Large intestine (tissue), 3 donors: ENCODE measurements at regions not wholly inside any gene's neighbourhood (a gene's known extent, or its start where the extent isn't known, plus 50 kb on each side); places are given as distances from the start of the nearest gene placed in this dataset.

Source experiments
- DNase-seq, 2 donors: peaks; one replicate each; pipeline versions ENCODE4 v3.0.0 to v3.0.0-alpha.2; 2013
- H3K27ac ChIP-seq: one replicate; pipeline ENCODE4 v1.5.1; 2013; ENCODE audit warnings: low read length
- H3K27me3 ChIP-seq: 2 replicates; pipeline ENCODE4 v1.6.1; 2013; ENCODE audit warnings: low read length; ENCODE audit not compliant: control insufficient read depth, insufficient read depth
- H3K36me3 ChIP-seq: 2 replicates; pipeline ENCODE4 v1.6.1; 2013; ENCODE audit warnings: low read length; ENCODE audit not compliant: control insufficient read depth, insufficient read depth
- H3K4me1 ChIP-seq: one replicate; pipeline ENCODE4 v1.6.1; 2013; ENCODE audit warnings: low read length; ENCODE audit not compliant: control insufficient read depth, insufficient read depth
- H3K4me3 ChIP-seq: one replicate; pipeline ENCODE4 v1.5.1; 2013; ENCODE audit warnings: low read length
- H3K9me3 ChIP-seq: one replicate; pipeline ENCODE4 v1.6.1; 2013; ENCODE audit warnings: mild to moderate bottlenecking, low read depth, low read length, moderate library complexity; ENCODE audit not compliant: control insufficient read depth
- WGBS: methylation state at CpG from one replicate; pipeline ENCODE4 v1.1.5; 2013; ENCODE audit warnings: low lambda C conversion rate; ENCODE audit not compliant: insufficient coverage; 5-methylcytosine and 5-hydroxymethylcytosine counted together

GRCh38 chr9:101907466-101907865 lies 169.0 kb upstream of the GRIN3A start:
- Histone ChIP-seq H3K27ac (no peak overlapping the region), H3K4me1 (no peaks in the 10 kb centered on the region), H3K27me3 (no peaks in the 10 kb centered on the region), H3K4me3 (no peak overlapping the region), H3K9me3 (no peaks in the 10 kb centered on the region), H3K36me3 (no peaks in the 10 kb centered on the region)
- DNase-seq: no peak
- WGBS: 86% methylated on average over 1 of the region's 2 CpGs

- WGBS: no CpG with 5 or more reads among the region's 1 CpG
Measured at GRCh38 chr9:101904845-101905244, 166.4 kb upstream of the GRIN3A start.

GRCh38 chr9:101902051-101902450 lies 163.6 kb upstream of the GRIN3A start:
- H3K4me3 ChIP-seq: no peak overlapping the region

More at GRCh38 chr9:101904845-101905244, 166.4 kb upstream of the GRIN3A start:
- no peaks in the 10 kb centered on the region for H3K9me3 ChIP-seq
- no peaks in the 10 kb centered on the region for H3K4me1 ChIP-seq
- no peaks in the 10 kb centered on the region for H3K36me3 ChIP-seq
- H3K4me3 ChIP-seq: no peak overlapping the region
- no peak for DNase-seq
- no peak overlapping the region for H3K27ac ChIP-seq
- H3K27me3 ChIP-seq: no peaks in the 10 kb centered on the region

GRCh38 chr9:101897196-101897595 lies 158.7 kb upstream of the GRIN3A start:
- no CpG with 5 or more reads among the region's 1 CpG for WGBS
- H3K4me3 ChIP-seq: no peak overlapping the region
- no peaks in the 10 kb centered on the region for H3K36me3 ChIP-seq
- H3K9me3 ChIP-seq: no peaks in the 10 kb centered on the region
- H3K4me1 ChIP-seq: peaks cover 33% of the 10 kb centered on the region
- no peak overlapping the region for H3K27ac ChIP-seq
- H3K27me3 ChIP-seq: no peaks in the 10 kb centered on the region
- DNase-seq: peak; percentile 45 to 73

More at GRCh38 chr9:101902051-101902450, 163.6 kb upstream of the GRIN3A start:
- Histone ChIP-seq H3K36me3 (no peaks in the 10 kb centered on the region), H3K27ac (no peak overlapping the region), H3K9me3 (no peaks in the 10 kb centered on the region), H3K4me1 (peaks cover 2% of the 10 kb centered on the region), H3K27me3 (no peaks in the 10 kb centered on the region)
- no peak for DNase-seq
- WGBS: 80% methylated on average over 1 of the region's 2 CpGs

GRCh38 chr9:101893661-101894646 lies 155.5 kb upstream of the GRIN3A start:
- H3K27ac ChIP-seq: peak overlapping the region; percentile 71

GRCh38 chr9:101881508-101881907 lies 143.1 kb upstream of the GRIN3A start:
- 65% methylated on average over 2 of the region's 2 CpGs for WGBS
- no peak overlapping the region for H3K27ac ChIP-seq
- no peak overlapping the region for H3K4me3 ChIP-seq
- H3K9me3 ChIP-seq: no peaks in the 10 kb centered on the region
- H3K36me3 ChIP-seq: no peaks in the 10 kb centered on the region
- no peaks in the 10 kb centered on the region for H3K27me3 ChIP-seq
- no peaks in the 10 kb centered on the region for H3K4me1 ChIP-seq
- DNase-seq: no peak

More at GRCh38 chr9:101893661-101894646, 155.5 kb upstream of the GRIN3A start:
- peak; percentile 81 to 93 for DNase-seq
- no peaks in the 10 kb centered on the region for H3K36me3 ChIP-seq
- no peaks in the 10 kb centered on the region for H3K9me3 ChIP-seq
- no peak overlapping the region for H3K4me3 ChIP-seq
- no peaks in the 10 kb centered on the region for H3K27me3 ChIP-seq
- H3K4me1 ChIP-seq: peaks cover 33% of the 10 kb centered on the region
- 48% methylated on average over 4 of the region's 7 CpGs for WGBS

- Histone ChIP-seq H3K27me3 (no peaks in the 10 kb centered on the region), H3K36me3 (no peaks in the 10 kb centered on the region), H3K4me1 (no peaks in the 10 kb centered on the region), H3K4me3 (no peak overlapping the region), H3K27ac (no peak overlapping the region), H3K9me3 (no peaks in the 10 kb centered on the region)
- DNase-seq: no peak
Measured at GRCh38 chr9:101880846-101881245, 142.4 kb upstream of the GRIN3A start.

- Histone ChIP-seq H3K4me1 (no peaks in the 10 kb centered on the region), H3K27ac (no peak overlapping the region), H3K4me3 (no peak overlapping the region), H3K27me3 (no peaks in the 10 kb centered on the region), H3K9me3 (no peaks in the 10 kb centered on the region), H3K36me3 (no peaks in the 10 kb centered on the region)
- no peak for DNase-seq
- WGBS: 60% methylated on average over 2 of the region's 4 CpGs
Measured at GRCh38 chr9:101878734-101879133, 140.3 kb upstream of the GRIN3A start.

- whole genome bisulfite sequencing: no CpG with 5 or more reads among the region's 1 CpG
- Histone ChIP-seq H3K27me3 (no peaks in the 10 kb centered on the region), H3K9me3 (no peaks in the 10 kb centered on the region), H3K27ac (no peak overlapping the region), H3K36me3 (no peaks in the 10 kb centered on the region), H3K4me3 (no peak overlapping the region), H3K4me1 (no peaks in the 10 kb centered on the region)
- DNase-seq: no peak
Measured at GRCh38 chr9:101877439-101877838, 139.0 kb upstream of the GRIN3A start.

GRCh38 chr9:101861472-101861871 lies 123.0 kb upstream of the GRIN3A start:
- Histone ChIP-seq H3K27ac (no peak overlapping the region), H3K27me3 (no peaks in the 10 kb centered on the region), H3K36me3 (no peaks in the 10 kb centered on the region), H3K9me3 (no peaks in the 10 kb centered on the region), H3K4me1 (no peaks in the 10 kb centered on the region), H3K4me3 (no peak overlapping the region)
- DNase-seq: no peak
- 100% methylated on average over 2 of the region's 2 CpGs for WGBS

- Histone ChIP-seq H3K4me1 (no peaks in the 10 kb centered on the region), H3K27ac (no peak overlapping the region), H3K9me3 (no peaks in the 10 kb centered on the region), H3K36me3 (no peaks in the 10 kb centered on the region), H3K27me3 (no peaks in the 10 kb centered on the region), H3K4me3 (no peak overlapping the region)
- DNase-seq: no peak
- no CpG with 5 or more reads among the region's 1 CpG for WGBS
Measured at GRCh38 chr9:101860920-101861319, 122.5 kb upstream of the GRIN3A start.
